ENCODE measurements at regions not wholly inside any gene's neighbourhood (a gene's known extent, or its start where the extent isn't known, plus 50 kb on each side); places are given as distances from the start of the nearest gene placed in this dataset.

- intact Hi-C loops (cut with DNase I; ENCODE audit: low total_unique reads) = no loop called here
- Histone ChIP-seq H3K36me3 (no peaks in the 10 kb centered on the region), H3K4me3 (no peak overlapping the region), H3K27me3 (no peaks in the 10 kb centered on the region), H3K27ac (no peak overlapping the region), H3K4me1 (no peaks in the 10 kb centered on the region), H3K9me3 (no peaks in the 10 kb centered on the region)
- ATAC-seq (no peak), DNase-seq (no peak)
- in situ Hi-C loops (cut with MboI; ENCODE audit: low sequenced_read_pairs in 4 of 4) = no loop called here
- TF ChIP-seq, protein P1, sequence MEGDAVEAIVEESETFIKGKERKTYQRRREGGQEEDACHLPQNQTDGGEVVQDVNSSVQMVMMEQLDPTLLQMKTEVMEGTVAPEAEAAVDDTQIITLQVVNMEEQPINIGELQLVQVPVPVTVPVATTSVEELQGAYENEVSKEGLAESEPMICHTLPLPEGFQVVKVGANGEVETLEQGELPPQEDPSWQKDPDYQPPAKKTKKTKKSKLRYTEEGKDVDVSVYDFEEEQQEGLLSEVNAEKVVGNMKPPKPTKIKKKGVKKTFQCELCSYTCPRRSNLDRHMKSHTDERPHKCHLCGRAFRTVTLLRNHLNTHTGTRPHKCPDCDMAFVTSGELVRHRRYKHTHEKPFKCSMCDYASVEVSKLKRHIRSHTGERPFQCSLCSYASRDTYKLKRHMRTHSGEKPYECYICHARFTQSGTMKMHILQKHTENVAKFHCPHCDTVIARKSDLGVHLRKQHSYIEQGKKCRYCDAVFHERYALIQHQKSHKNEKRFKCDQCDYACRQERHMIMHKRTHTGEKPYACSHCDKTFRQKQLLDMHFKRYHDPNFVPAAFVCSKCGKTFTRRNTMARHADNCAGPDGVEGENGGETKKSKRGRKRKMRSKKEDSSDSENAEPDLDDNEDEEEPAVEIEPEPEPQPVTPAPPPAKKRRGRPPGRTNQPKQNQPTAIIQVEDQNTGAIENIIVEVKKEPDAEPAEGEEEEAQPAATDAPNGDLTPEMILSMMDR (IDR thresholded peaks at IDR 0.05 in 4 of 5, conservative IDR thresholded peaks at IDR 0.05 in 1 of 5) = no peak
- no peak for TF ChIP-seq POLR2A (IDR thresholded peaks at IDR 0.05)
Observed at GRCh38 chr5:158383486-158383885, 524.5 kb upstream of the CLINT1 start.

GRCh38 chr5:158382473-158382872 lies 523.5 kb upstream of the CLINT1 start:
- H3K4me3 ChIP-seq = no peak overlapping the region
- no peak for TF ChIP-seq POLR2A (IDR thresholded peaks at IDR 0.05)
- TF ChIP-seq, protein P1 (IDR thresholded peaks at IDR 0.05 in 4 of 5, conservative IDR thresholded peaks at IDR 0.05 in 1 of 5) = no peak
- no peaks in the 10 kb centered on the region for H3K36me3 ChIP-seq
- DNase-seq = peak; percentile 44 to 74
- peak; percentile 82 to 88 for ATAC-seq
- intact Hi-C loops (cut with DNase I; ENCODE audit: low total_unique reads) = no loop called here
- no peaks in the 10 kb centered on the region for H3K27me3 ChIP-seq
- in situ Hi-C loops (cut with MboI; ENCODE audit: low sequenced_read_pairs in 4 of 4) = no loop called here
- peaks cover 0 to 5% (median 0%) of the 10 kb centered on the region in 3 donors for H3K9me3 ChIP-seq
- no peaks in the 10 kb centered on the region for H3K4me1 ChIP-seq
- no peak overlapping the region for H3K27ac ChIP-seq

DNA sequence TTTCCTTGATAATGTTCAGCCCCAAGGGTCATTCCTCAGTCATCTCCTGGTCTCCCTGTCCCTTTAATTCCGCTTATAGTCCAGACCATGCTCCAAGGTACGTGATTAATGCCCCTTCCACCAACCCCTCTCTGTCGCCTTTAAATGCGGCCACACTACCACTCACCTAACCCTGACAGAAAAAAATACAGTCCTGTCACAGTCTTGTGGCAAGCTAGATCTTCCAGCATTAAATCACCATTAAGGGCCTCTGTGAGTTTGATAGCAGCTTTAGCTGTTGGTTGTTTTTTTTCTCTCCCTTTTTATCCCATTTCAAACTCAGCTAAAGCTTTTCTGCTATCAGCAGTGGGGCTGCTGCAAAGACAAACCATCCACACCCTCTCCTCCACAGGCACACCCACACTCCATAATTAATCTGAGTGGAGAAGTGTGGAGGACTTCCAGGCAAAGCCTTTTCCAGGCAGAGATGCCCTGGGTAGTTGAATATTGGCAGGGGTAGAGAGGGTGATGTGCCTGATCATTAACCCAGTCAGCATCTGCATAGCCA lies 522.7 kb upstream of the CLINT1 start:
- Histone ChIP-seq H3K4me1 (no peaks in the 10 kb centered on the region), H3K9me3 (peaks cover 0 to 9% (median 0%) of the 10 kb centered on the region in 3 donors), H3K4me3 (no peak overlapping the region), H3K27me3 (no peaks in the 10 kb centered on the region), H3K36me3 (no peaks in the 10 kb centered on the region), H3K27ac (no peak overlapping the region)
- TF ChIP-seq POLR2A (IDR thresholded peaks at IDR 0.05) = no peak
- TF ChIP-seq, protein P1 (IDR thresholded peaks at IDR 0.05 in 4 of 5, conservative IDR thresholded peaks at IDR 0.05 in 1 of 5) = no peak
- in situ Hi-C loops (cut with MboI; ENCODE audit: low sequenced_read_pairs in 4 of 4) (no loop called here), intact Hi-C loops (cut with DNase I; ENCODE audit: low total_unique reads) (no loop called here)
- no peak for ATAC-seq
- DNase-seq = no peak

DNA sequence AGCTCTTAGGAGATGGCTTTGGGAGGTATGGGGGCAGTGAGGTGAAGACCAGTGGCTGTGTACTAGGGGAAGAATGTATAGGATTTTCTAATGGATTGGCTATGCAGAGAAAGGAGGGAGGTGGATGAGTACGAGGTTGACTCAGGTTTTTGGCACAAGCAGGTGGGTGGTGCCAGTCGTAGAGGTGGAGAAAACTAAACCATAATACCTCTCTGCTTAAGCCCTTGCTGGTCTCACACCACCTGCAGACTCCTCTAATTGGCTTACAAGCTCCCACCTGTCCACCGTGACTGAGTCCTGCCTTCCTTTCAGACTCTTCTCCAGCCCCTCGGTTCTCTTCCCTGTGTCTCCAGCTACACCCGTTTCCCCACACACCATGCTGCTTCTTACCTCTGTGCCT lies 521.7 kb upstream of the CLINT1 start:
- TF ChIP-seq, protein P1 (IDR thresholded peaks at IDR 0.05 in 4 of 5, conservative IDR thresholded peaks at IDR 0.05 in 1 of 5) = no peak
- no peak for TF ChIP-seq POLR2A (IDR thresholded peaks at IDR 0.05)
- H3K27ac ChIP-seq = no peak overlapping the region
- no peaks in the 10 kb centered on the region for H3K36me3 ChIP-seq
- no peaks in the 10 kb centered on the region for H3K4me1 ChIP-seq
- H3K27me3 ChIP-seq = no peaks in the 10 kb centered on the region
- intact Hi-C loops (cut with DNase I; ENCODE audit: low total_unique reads) (no loop called here), in situ Hi-C loops (cut with MboI; ENCODE audit: low sequenced_read_pairs in 4 of 4) (no loop called here)
- DNase-seq (no peak), ATAC-seq (no peak)
- peaks cover 0 to 9% (median 0%) of the 10 kb centered on the region in 3 donors for H3K9me3 ChIP-seq
- no peak overlapping the region for H3K4me3 ChIP-seq

- DNase-seq (no peak), ATAC-seq (no peak)
- H3K27me3 ChIP-seq = no peaks in the 10 kb centered on the region
- peaks cover 0 to 9% (median 0%) of the 10 kb centered on the region in 3 donors for H3K9me3 ChIP-seq
- no peaks in the 10 kb centered on the region for H3K4me1 ChIP-seq
- in situ Hi-C loops (cut with MboI; ENCODE audit: low sequenced_read_pairs in 4 of 4) (no loop called here), intact Hi-C loops (cut with DNase I; ENCODE audit: low total_unique reads) (no loop called here)
- H3K27ac ChIP-seq = no peak overlapping the region
- TF ChIP-seq, protein P1 (IDR thresholded peaks at IDR 0.05 in 4 of 5, conservative IDR thresholded peaks at IDR 0.05 in 1 of 5) = no peak
- no peak for TF ChIP-seq POLR2A (IDR thresholded peaks at IDR 0.05)
- no peak overlapping the region for H3K4me3 ChIP-seq
- no peaks in the 10 kb centered on the region for H3K36me3 ChIP-seq
Observed at GRCh38 chr5:158378931-158379330, 520.0 kb upstream of the CLINT1 start.

All from gastrocnemius medialis (tissue), 4 donors.